EH (cell line): ENCODE measurements at regions not wholly inside any gene's neighbourhood (a gene's known extent, or its start where the extent isn't known, plus 50 kb on each side); places are given as distances from the start of the nearest gene placed in this dataset.

Experiments
- DNase-seq: peaks from one replicate; pipeline ENCODE4 v3.0.0-alpha.2; 2015; ENCODE audit warnings: low read depth

- DNase-seq, result no peak
These were observed 683.8 kb upstream of the ATXN8OS start for GRCh38 chr13:69423844-69424243.

DNA sequence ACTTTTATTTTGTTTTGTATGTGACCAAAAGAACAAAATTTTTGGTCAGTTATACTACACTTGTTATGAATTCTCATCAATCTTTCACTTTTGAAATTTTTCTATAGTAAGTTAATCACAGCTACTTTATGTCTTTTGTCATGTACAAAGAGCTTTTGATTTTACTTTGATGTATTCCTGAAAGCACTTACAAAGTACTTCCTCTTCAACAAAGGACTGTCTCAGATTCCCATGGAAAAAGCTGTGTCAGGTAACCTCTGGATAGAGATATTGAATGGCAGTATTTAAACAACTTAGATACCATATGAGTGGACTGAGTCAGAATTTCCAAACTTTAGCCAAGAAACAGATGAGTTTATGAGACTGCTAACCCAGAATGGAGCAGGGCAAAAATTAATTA, 689.3 kb upstream of the ATXN8OS start:
- DNase-seq, result no peak

DNA sequence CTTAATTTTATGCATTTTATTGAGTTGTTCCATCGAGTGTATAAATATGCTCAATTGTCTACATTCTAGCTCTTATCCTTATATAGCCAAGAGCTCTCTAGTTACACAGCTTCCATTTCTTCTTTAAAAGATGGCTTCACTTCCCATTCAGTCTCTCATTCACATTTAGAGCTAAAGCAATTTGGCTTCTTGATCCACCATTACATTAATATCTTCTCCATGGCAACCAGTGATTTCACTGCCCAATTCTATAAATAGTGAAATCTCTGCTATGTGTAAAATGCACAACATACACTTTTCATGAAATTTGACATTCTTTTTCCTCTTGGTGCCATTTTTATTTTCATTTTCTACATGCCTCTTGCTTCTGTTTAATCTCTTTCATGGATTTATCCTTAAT, 696.9 kb upstream of the ATXN8OS start:
- no peak for DNase-seq

DNA sequence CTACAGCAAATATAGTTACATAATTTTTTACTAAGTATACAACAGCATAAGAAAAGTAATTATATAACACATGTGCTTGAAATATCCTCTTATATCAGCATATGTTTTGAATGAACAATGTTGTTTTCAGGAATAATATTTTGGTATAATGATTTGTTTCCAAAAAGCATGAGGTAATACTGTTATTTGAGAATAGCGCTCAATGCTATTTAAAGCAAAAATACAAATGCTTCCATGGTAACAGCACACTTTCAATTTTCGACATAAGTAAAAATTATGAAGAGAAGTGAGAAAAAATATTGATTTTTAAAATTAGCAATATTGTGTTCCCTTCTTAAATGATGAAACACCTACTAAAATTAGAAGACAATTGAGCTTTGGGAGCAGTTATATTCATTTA, 715.9 kb upstream of the ATXN8OS start:
- DNase-seq, result no peak

GRCh38 chr13:69389899-69390298, 717.7 kb upstream of the ATXN8OS start:
- DNase-seq, result no peak

GRCh38 chr13:69373747-69374425, 733.7 kb upstream of the ATXN8OS start:
- DNase-seq, result no peak

DNA sequence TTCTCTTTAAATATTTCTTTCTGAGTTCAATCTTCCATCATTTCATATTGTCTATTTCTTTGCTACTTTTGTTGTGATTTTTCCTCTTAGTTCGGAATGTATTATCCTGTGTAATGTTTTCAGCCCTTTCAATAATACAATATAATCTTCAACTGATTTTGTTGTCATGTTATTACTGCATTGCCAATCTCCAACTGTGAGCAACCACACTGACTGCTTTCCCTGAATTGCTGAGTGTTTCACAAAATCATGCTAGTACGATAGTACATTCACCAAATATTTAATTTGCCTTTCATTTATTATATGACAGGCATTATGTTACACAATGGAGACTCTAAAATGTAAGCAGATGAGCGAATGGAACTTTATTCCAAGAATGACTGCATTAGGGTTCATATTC, 744.3 kb upstream of the ATXN8OS start:
- no peak for DNase-seq

DNA sequence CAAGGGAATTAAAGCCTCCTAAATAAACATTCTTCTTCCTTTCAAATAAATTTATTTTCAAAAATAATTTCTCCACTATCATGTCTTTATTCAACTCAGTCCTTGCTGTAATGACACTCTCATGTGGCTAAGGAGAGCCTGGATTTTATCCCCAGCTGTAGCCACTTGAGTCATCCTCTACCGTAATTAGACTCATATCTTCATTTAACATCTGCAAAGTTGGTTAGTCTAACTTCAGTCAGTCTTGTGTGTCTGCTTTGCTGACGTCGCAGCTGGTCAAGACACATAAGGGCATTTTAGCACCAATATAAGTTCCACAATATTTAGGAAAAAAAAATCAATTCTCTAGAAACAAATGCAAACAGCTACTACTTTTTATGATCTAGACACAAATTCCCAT, 776.4 kb upstream of the ATXN8OS start:
- DNase-seq, result no peak

- DNase-seq, result no peak
These were observed 783.3 kb upstream of the ATXN8OS start for GRCh38 chr13:69324090-69324886.

DNA sequence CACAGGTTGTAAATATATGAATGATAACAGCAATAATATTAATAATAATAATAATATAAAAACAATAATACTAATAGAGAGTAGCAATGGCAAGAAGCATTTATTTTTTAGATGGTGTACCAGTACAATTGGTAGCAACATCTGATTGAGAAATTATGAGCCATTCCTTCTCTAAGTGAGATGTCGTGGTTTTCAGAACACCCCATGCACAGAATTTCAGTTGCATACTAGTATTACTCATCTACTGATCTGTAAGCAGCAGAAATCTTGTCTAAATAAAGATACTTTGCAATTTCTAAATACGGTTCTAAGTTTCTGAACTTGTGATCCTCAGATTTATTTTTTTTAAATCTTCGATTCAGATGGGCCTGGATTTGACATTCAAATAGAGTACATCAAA, 788.0 kb upstream of the ATXN8OS start:
- DNase-seq, result no peak

- DNase-seq, result no peak
These were observed 792.6 kb upstream of the ATXN8OS start for GRCh38 chr13:69315039-69315438.

DNA sequence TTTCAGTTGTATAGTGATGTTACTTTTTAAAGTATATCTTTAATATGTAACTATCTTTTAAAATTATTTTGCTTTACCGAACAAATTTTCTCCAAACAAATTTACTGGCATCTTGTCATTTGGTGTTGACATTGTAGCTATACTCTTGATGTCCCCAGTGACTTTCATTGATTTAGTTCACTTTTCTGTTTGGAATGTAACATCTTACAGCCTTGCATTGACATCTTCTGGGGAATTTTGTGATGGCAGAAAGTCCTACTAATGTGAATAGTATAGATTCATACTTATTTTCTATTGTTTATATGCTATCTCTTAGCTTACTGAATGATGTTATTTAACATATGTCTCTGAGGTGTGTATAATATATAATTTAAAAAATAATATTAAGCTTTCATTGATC, 800.9 kb upstream of the ATXN8OS start:
- DNase-seq, result no peak

DNA sequence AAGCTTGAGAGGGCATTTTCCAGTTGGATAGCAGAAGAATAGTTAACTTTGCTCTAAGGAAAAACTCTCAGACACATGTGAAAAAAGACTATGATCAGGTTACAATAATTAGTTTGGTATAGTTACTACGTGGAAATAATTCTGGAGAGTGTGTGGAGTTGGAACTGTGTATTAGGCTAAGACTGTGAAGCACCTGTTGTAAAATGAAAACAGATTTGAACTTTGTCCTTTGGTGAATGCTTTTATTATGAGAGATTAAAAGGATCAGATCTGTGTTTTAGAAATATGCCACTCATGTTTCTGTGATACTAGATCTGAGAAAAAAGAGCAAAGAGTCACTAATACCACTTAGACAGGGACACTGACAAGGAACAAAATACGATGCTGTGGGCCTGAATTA, 807.5 kb upstream of the ATXN8OS start:
- DNase-seq, result no peak

DNA sequence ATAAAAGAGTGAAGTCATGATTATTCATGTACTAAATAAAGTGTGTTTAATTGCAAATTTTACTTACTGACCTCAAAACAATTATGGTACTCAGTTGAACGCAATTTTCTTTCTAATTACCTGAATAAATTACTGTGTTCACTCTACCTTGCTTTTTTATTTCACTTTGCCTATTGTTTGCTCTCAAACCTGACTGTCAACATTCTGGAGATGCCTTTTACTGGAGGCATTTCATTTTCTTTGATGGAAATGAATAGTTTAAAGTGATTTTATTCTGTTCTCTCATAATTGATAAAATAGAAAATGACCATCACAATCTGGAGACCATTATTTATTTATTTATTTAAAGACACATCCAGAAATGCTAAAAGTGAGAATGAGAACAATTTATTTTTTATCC, 811.5 kb upstream of the ATXN8OS start:
- no peak for DNase-seq

- DNase-seq, result no peak
These were observed 814.7 kb upstream of the ATXN8OS start for GRCh38 chr13:69292789-69293425.

- no peak for DNase-seq
These were observed 816.2 kb upstream of the ATXN8OS start for GRCh38 chr13:69291292-69291906.

- DNase-seq, result no peak
These were observed 819.6 kb upstream of the ATXN8OS start for GRCh38 chr13:69288026-69288425.

- DNase-seq, result no peak
These were observed 820.5 kb upstream of the ATXN8OS start for GRCh38 chr13:69287050-69287698.

- no peak for DNase-seq
These were observed 823.8 kb upstream of the ATXN8OS start for GRCh38 chr13:69283837-69284236.

DNA sequence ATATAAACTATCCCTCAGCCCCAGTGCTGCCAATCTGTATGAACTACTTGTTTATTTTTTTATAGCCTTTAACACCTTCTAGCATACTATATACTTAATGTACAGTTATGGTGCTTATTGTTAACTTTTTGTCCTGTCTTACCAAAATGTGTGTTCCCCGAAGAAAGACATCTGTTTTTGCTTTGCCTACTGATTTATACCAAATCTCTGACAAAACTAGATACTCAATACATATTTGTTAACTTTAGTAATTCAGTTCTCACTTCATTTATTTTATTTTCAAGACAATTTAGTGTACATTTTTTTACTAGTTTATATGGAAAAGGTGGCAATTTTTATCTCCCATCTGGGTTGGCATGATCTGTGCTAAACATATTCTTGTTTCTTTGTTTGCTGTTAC, 824.3 kb upstream of the ATXN8OS start:
- DNase-seq, result no peak

GRCh38 chr13:69280399-69280798, 827.2 kb upstream of the ATXN8OS start:
- no peak for DNase-seq

DNA sequence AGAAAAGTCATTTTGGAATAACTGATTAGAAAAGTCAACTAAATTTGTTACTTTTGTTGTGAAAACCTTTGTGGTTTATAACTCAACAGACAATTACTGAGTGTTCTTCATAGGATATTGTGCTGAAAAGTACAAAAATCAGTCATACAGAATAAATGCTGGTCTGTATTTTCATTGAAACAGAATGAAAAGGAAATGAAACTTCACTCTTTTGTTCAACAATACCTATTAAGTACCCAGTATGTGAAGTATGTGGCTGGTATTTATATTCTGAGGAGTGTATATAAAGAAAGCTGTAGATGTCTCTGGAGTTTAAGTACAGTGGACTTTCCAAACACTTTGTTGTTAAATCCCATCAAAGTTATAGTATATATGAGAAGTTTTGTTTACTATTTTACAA, 828.4 kb upstream of the ATXN8OS start:
- DNase-seq, result no peak
